ENCODE measurements at regions not wholly inside any gene's neighbourhood (a gene's known extent, or its start where the extent isn't known, plus 50 kb on each side); places are given as distances from the start of the nearest gene placed in this dataset.
"Not testable (repeated sequence)": the region's sequence is repeated elsewhere in the genome, so short reads cannot be mapped to it uniquely, and the experiment has no call there.

- Mint-ChIP-seq H3K27me3 (ENCODE audit: unreplicated experiment) (no peaks in the 10 kb centered on the region), H3K4me3 (ENCODE audit: low read depth, unreplicated experiment) (no peak overlapping the region), H3K36me3 (ENCODE audit: insufficient read depth, unreplicated experiment) (peaks cover 10% of the 10 kb centered on the region), H3K27ac (ENCODE audit: unreplicated experiment) (no peak overlapping the region), H3K9me3 (ENCODE audit: low read depth, unreplicated experiment) (peaks cover 2% of the 10 kb centered on the region), H3K4me1 (ENCODE audit: low read depth, unreplicated experiment) (peaks cover 18% of the 10 kb centered on the region)
- no TSS peak for BruUV-seq (replicated peaks)
- CTCF ChIA-PET, result interaction anchor here (1.1 to 1.8 kb wide), 2 partner anchors 21 to 36 kb away, joined by 3 to 9 read pairs; no protein-coding TSS in a partner anchor
- no peak for TF ChIP-seq CTCF (IDR thresholded peaks at IDR 0.05; ENCODE audit: unreplicated experiment)
- intact Hi-C loops (cut with micrococcal nuclease; ENCODE audit: unreplicated experiment), result loop anchor here (10.0 kb wide), 1 partner anchor 260 kb away; no protein-coding TSS in a partner anchor
- DNase-seq, result no peak
Observed at GRCh38 chr7:12494687-12495024, 75.9 kb upstream of the SCIN start.

- BruUV-seq (replicated peaks); H3K27me3 Mint-ChIP-seq (ENCODE audit: unreplicated experiment); H3K36me3 Mint-ChIP-seq (ENCODE audit: insufficient read depth, unreplicated experiment); H3K9me3 Mint-ChIP-seq (ENCODE audit: low read depth, unreplicated experiment); H3K4me1 Mint-ChIP-seq (ENCODE audit: low read depth, unreplicated experiment): not testable (repeated sequence)
- Mint-ChIP-seq H3K4me3 (ENCODE audit: low read depth, unreplicated experiment) (peak overlapping the region; percentile 90), H3K27ac (ENCODE audit: unreplicated experiment) (peak overlapping the region; percentile 75)
- peak; percentile 51 for DNase-seq
- TF ChIP-seq CTCF (IDR thresholded peaks at IDR 0.05; ENCODE audit: unreplicated experiment), result peak; percentile 45
- CTCF ChIA-PET, result interaction anchor here (0.8 to 1.4 kb wide), 5 partner anchors 38 to 106 kb away, joined by 3 to 12 read pairs (median 4); no protein-coding TSS in a partner anchor
- intact Hi-C loops (cut with micrococcal nuclease; ENCODE audit: unreplicated experiment), result loop anchor here (1.0 to 10.0 kb wide), 3 partner anchors 39 to 1122 kb away; no protein-coding TSS in a partner anchor
Observed at GRCh38 chr7:12496901-12497674, 73.4 kb upstream of the SCIN start.

- Mint-ChIP-seq H3K27ac (ENCODE audit: unreplicated experiment) (no peak overlapping the region), H3K36me3 (ENCODE audit: insufficient read depth, unreplicated experiment) (no peaks in the 10 kb centered on the region), H3K27me3 (ENCODE audit: unreplicated experiment) (no peaks in the 10 kb centered on the region), H3K4me3 (ENCODE audit: low read depth, unreplicated experiment) (no peak overlapping the region), H3K9me3 (ENCODE audit: low read depth, unreplicated experiment) (peaks cover 3% of the 10 kb centered on the region), H3K4me1 (ENCODE audit: low read depth, unreplicated experiment) (no peaks in the 10 kb centered on the region)
- CTCF ChIA-PET, result interaction anchor here (1.2 to 1.3 kb wide), 2 partner anchors 46 to 182 kb away, joined by 3 read pairs; no protein-coding TSS in a partner anchor
- no peak for TF ChIP-seq CTCF (IDR thresholded peaks at IDR 0.05; ENCODE audit: unreplicated experiment)
- no peak for DNase-seq
- intact Hi-C loops (cut with micrococcal nuclease; ENCODE audit: unreplicated experiment), result no loop called here
- no TSS peak for BruUV-seq (replicated peaks)
Observed at GRCh38 chr7:12504149-12504548, 66.4 kb upstream of the SCIN start.

- H3K9me3 Mint-ChIP-seq (ENCODE audit: low read depth, unreplicated experiment), result no peaks in the 10 kb centered on the region
- CTCF ChIA-PET, result no interaction called here
- DNase-seq, result no peak
Observed at GRCh38 chr7:12508005-12508404, 62.5 kb upstream of the SCIN start.

More at GRCh38 chr7:12508005-12508404, 62.5 kb upstream of the SCIN start:
- no peak overlapping the region for H3K27ac Mint-ChIP-seq (ENCODE audit: unreplicated experiment)
- intact Hi-C loops (cut with micrococcal nuclease; ENCODE audit: unreplicated experiment), result no loop called here
- BruUV-seq (replicated peaks), result no TSS peak
- H3K4me1 Mint-ChIP-seq (ENCODE audit: low read depth, unreplicated experiment), result no peaks in the 10 kb centered on the region
- H3K36me3 Mint-ChIP-seq (ENCODE audit: insufficient read depth, unreplicated experiment), result no peaks in the 10 kb centered on the region
- H3K27me3 Mint-ChIP-seq (ENCODE audit: unreplicated experiment), result no peaks in the 10 kb centered on the region
- no peak for TF ChIP-seq CTCF (IDR thresholded peaks at IDR 0.05; ENCODE audit: unreplicated experiment)
- no peak overlapping the region for H3K4me3 Mint-ChIP-seq (ENCODE audit: low read depth, unreplicated experiment)
